H1 (cell line): ENCODE measurements at regions not wholly inside any gene's neighbourhood (a gene's known extent, or its start where the extent isn't known, plus 50 kb on each side); places are given as distances from the start of the nearest gene placed in this dataset.
A peak's percentile ranks its signal among the peaks of the same experiment; 100 is the strongest.

Source experiments
- CTCF ChIA-PET: fragments of 300-600 bp; sonication (Branson Sonifier 250); formaldehyde crosslinking; loops from one replicate; lab custom pipeline; 2021; ENCODE audit not compliant: partially characterized antibody; lab: Charles Lee
- POLR2A ChIA-PET: fragments of 300-600 bp; sonication (Branson Sonifier 250); formaldehyde crosslinking; loops from one replicate; lab custom pipeline; 2021; ENCODE audit warnings: inconsistent platforms; ENCODE audit not compliant: partially characterized antibody; lab: Charles Lee
- DNase-seq, 2 experiments: peaks; one replicate each; pipeline versions ENCODE4 v3.0.0 to v3.0.0-alpha.2; 2010 to 2022; ENCODE audit warnings: low spot score in 2 of 2, low read depth in 1 of 2, mixed read lengths in 1 of 2
- FAIRE-seq: peaks from 2 replicates; lab custom pipeline; 2011; peaks lifted over from hg19 to GRCh38; lab: Jason Lieb, UNC
- H2AFZ ChIP-seq: 2 replicates; pipeline ENCODE4 v1.8.1; 2012; ENCODE audit warnings: low read length, inconsistent platforms
- H2AK5ac ChIP-seq: 2 replicates; pipeline ENCODE4 v1.6.1; 2013; ENCODE audit warnings: low read depth, low read length
- H2BK120ac ChIP-seq: replicated peaks from 2 replicates; pipeline ENCODE3; 2013; ENCODE audit warnings: low read depth, low read length, inconsistent platforms
- H2BK12ac ChIP-seq: 2 replicates; pipeline ENCODE4 v1.6.1; 2013; ENCODE audit warnings: low read depth, low read length
- H2BK15ac ChIP-seq: 2 replicates; pipeline ENCODE4 v1.6.1; 2013; ENCODE audit warnings: low read length
- H2BK20ac ChIP-seq: 2 replicates; pipeline ENCODE4 v1.6.1; 2013; ENCODE audit warnings: low read length
- H2BK5ac ChIP-seq: 2 replicates; pipeline ENCODE4 v1.6.1; 2013; ENCODE audit warnings: low read depth, low read length
- H3K14ac ChIP-seq: 2 replicates; pipeline ENCODE4 v1.6.1; 2013; ENCODE audit warnings: inconsistent platforms; ENCODE audit not compliant: insufficient read length
- H3K18ac ChIP-seq: 2 replicates; pipeline ENCODE4 v1.6.1; 2013; ENCODE audit warnings: low read length; ENCODE audit errors: extremely low read depth
- H3K23ac ChIP-seq: 2 replicates; pipeline ENCODE4 v1.6.1; 2013; ENCODE audit warnings: inconsistent platforms; ENCODE audit not compliant: insufficient read length
- H3K23me2 ChIP-seq: 2 replicates; pipeline ENCODE4 v1.6.1; 2013; ENCODE audit warnings: low read depth, low read length
- H3K27ac ChIP-seq: 2 replicates; pipeline ENCODE4 v1.6.1; 2011; ENCODE audit warnings: low read depth, low read length, inconsistent platforms
- H3K27me3 ChIP-seq, 4 experiments: replicated peaks in 1 of 4; 1 replicate in 1 of 4; 2 replicates in 3 of 4; pipeline versions ENCODE4 v1.6.1 to v1.8.1; 2011 to 2013; ENCODE audit warnings: low read length in 3 of 4, mild to moderate bottlenecking in 3 of 4, inconsistent platforms in 2 of 4, mixed read lengths in 2 of 4, moderate library complexity in 1 of 4; ENCODE audit not compliant: control insufficient read depth in 3 of 4, insufficient read depth in 3 of 4; ENCODE audit errors: extremely low read depth in 1 of 4
- H3K36me3 ChIP-seq, 4 experiments: 2 replicates each; pipeline versions ENCODE4 v1.6.1 to v1.8.1; 2011 to 2013; ENCODE audit warnings: mild to moderate bottlenecking in 4 of 4, low read length in 3 of 4, moderate library complexity in 2 of 4, control low read depth in 1 of 4, inconsistent platforms in 1 of 4; ENCODE audit not compliant: insufficient read depth in 4 of 4, control insufficient read depth in 2 of 4
- H3K4ac ChIP-seq: replicated peaks from 2 replicates; pipeline ENCODE3; 2013; ENCODE audit warnings: low read length, low read depth, mixed read lengths, inconsistent platforms; ENCODE audit not compliant: insufficient read length
- H3K4me1 ChIP-seq, 4 experiments: replicated peaks in 1 of 4; 1 replicate in 1 of 4; 2 replicates in 3 of 4; pipeline versions ENCODE4 v1.6.1 to v1.8.1; 2011 to 2013; ENCODE audit warnings: low read length in 3 of 4, inconsistent platforms in 2 of 4, mixed read lengths in 1 of 4; ENCODE audit not compliant: insufficient read depth in 4 of 4, control insufficient read depth in 3 of 4
- H3K4me2 ChIP-seq, 2 experiments: 2 replicates each; pipeline versions ENCODE4 v1.6.1 to v1.8.1; 2011 to 2013; ENCODE audit warnings: low read depth in 2 of 2, low read length in 2 of 2, control low read depth in 1 of 2, inconsistent platforms in 1 of 2, mild to moderate bottlenecking in 1 of 2; ENCODE audit not compliant: insufficient read depth in 1 of 2
- H3K4me3 ChIP-seq, 4 experiments: fragments of 200-600, 300-600 bp in 1 of 4; sonication (generic), shearing (Covaris generic), sonication (Bioruptor Twin) in 1 of 4; 2 replicates each; pipeline versions ENCODE4 v1.5.1 to v1.8.1; 2011 to 2016; ENCODE audit warnings: low read length in 4 of 4, low read depth in 3 of 4, control low read depth in 2 of 4, inconsistent platforms in 2 of 4, mild to moderate bottlenecking in 2 of 4, mixed read lengths in 1 of 4, moderate library complexity in 1 of 4; ENCODE audit not compliant: insufficient read depth in 2 of 4; ENCODE audit errors: extremely low read depth in 1 of 4
- H3K56ac ChIP-seq: replicated peaks from 2 replicates; pipeline ENCODE3; 2013; ENCODE audit warnings: low read depth, mild to moderate bottlenecking, mixed read lengths, low read length, inconsistent platforms; ENCODE audit not compliant: insufficient read length
- H3K79me1 ChIP-seq: 2 replicates; pipeline ENCODE4 v1.6.1; 2013; ENCODE audit warnings: low read depth, low read length, control low read depth
- H3K79me2 ChIP-seq, 2 experiments: 2 replicates each; pipeline versions ENCODE4 v1.6.1 to v1.8.1; 2012 to 2013; ENCODE audit warnings: low read length in 2 of 2, mild to moderate bottlenecking in 2 of 2, inconsistent platforms in 1 of 2; ENCODE audit not compliant: insufficient read depth in 2 of 2, control insufficient read depth in 1 of 2
- H3K9ac ChIP-seq, 4 experiments: replicated peaks in 1 of 4; 1 replicate in 1 of 4; 2 replicates in 3 of 4; pipeline versions ENCODE4 v1.6.1 to v1.8.1; 2011 to 2013; ENCODE audit warnings: low read depth in 3 of 4, low read length in 3 of 4, control low read depth in 2 of 4, mild to moderate bottlenecking in 2 of 4, moderate library complexity in 2 of 4, inconsistent platforms in 1 of 4; ENCODE audit errors: extremely low read depth in 1 of 4
- H3K9me3 ChIP-seq, 2 experiments: 2 replicates each; pipeline versions ENCODE4 v1.6.1 to v1.8.1; 2012 to 2013; ENCODE audit warnings: mild to moderate bottlenecking in 2 of 2, moderate library complexity in 2 of 2, control low read depth in 1 of 2, inconsistent platforms in 1 of 2, low read depth in 1 of 2, low read length in 1 of 2, mixed read lengths in 1 of 2; ENCODE audit not compliant: insufficient read depth in 2 of 2
- H4K20me1 ChIP-seq, 2 experiments: replicated peaks in 1 of 2; 2 replicates each; pipeline versions ENCODE3 to v1.8.1; 2011 to 2013; ENCODE audit warnings: inconsistent platforms in 2 of 2, low read length in 2 of 2, mild to moderate bottlenecking in 1 of 2; ENCODE audit not compliant: insufficient read depth in 2 of 2, control insufficient read depth in 1 of 2
- H4K5ac ChIP-seq: 2 replicates; pipeline ENCODE4 v1.6.1; 2013; ENCODE audit warnings: low read length, low read depth, mixed read lengths, inconsistent platforms; ENCODE audit not compliant: insufficient read length
- H4K8ac ChIP-seq: 2 replicates; pipeline ENCODE4 v1.8.0; 2013; ENCODE audit warnings: mild to moderate bottlenecking, moderate library complexity, low read length, inconsistent platforms; ENCODE audit not compliant: insufficient read depth; ENCODE audit errors: extremely low read depth
- H4K91ac ChIP-seq: replicated peaks from 2 replicates; pipeline ENCODE3; 2013; ENCODE audit warnings: low read length, mixed read lengths, inconsistent platforms; ENCODE audit not compliant: insufficient read length
- NANOG ChIP-seq: IDR thresholded peaks from 2 replicates; pipeline ENCODE4 v1.6.1; 2011; ENCODE audit warnings: low read length, low read depth, mild to moderate bottlenecking, inconsistent platforms; ENCODE audit not compliant: insufficient read depth, poor library complexity, severe bottlenecking
- RAD21 ChIP-seq, 2 experiments: IDR thresholded peaks in 1 of 2; conservative IDR thresholded peaks in 1 of 2; 2 replicates each; pipeline ENCODE4 v1.6.1; 2011; ENCODE audit warnings: low read depth in 2 of 2, low read length in 2 of 2, improper control_type of control experiment in 1 of 2, inconsistent platforms in 1 of 2, mild to moderate bottlenecking in 1 of 2, moderate library complexity in 1 of 2
- WGBS, 2 experiments: shearing (Covaris generic) in 1 of 2; methylation state at CpG; one replicate each; pipeline versions ENCODE4 v1.1.6 to v1.1.7; 2013 to 2015; ENCODE audit warnings: low lambda C conversion rate in 2 of 2, mixed read lengths in 2 of 2, inconsistent platforms in 1 of 2, low coverage in 1 of 2, missing lambda C conversion rate in 1 of 2; ENCODE audit not compliant: insufficient replicate concordance in 2 of 2, insufficient coverage in 1 of 2, insufficient read length in 1 of 2; ENCODE audit errors: extremely low coverage in 1 of 2, missing lambda C conversion rate in 1 of 2; 5-methylcytosine and 5-hydroxymethylcytosine counted together

GRCh38 chr5:139739150-139739974, 56.2 kb upstream of the PSD2 start:
- TF ChIP-seq NANOG: no peak
- TF ChIP-seq RAD21 (IDR thresholded peaks at IDR 0.05 in 1 of 2, conservative IDR thresholded peaks at IDR 0.05 in 1 of 2; ENCODE audit: low read depth in 2 of 2, low read length in 2 of 2): no peak
- peak overlapping the region; percentile 97 for H3K4ac ChIP-seq
- no peaks in the 10 kb centered on the region for H3K9me3 ChIP-seq
- H3K4me3 ChIP-seq: no peak overlapping the region
- H3K27me3 ChIP-seq: peaks cover 0 to 7% (median 2%) of the 10 kb centered on the region in 4 experiments; a peak in 3 of 7 replicates
- H2BK12ac ChIP-seq: peak overlapping the region; percentile 60; the same call in 1 of the 2 replicates
- H3K23ac ChIP-seq: no peak overlapping the region
- peak overlapping the region; percentile 94 for H4K91ac ChIP-seq
- H3K18ac ChIP-seq: peak overlapping the region; percentile 51; the same call in 1 of the 2 replicates
- no peaks in the 10 kb centered on the region for H3K36me3 ChIP-seq
- no peak overlapping the region for H3K4me2 ChIP-seq
- POLR2A ChIA-PET: interaction anchor here (1.2 to 2.5 kb wide), 4 partner anchors 9 to 49 kb away, joined by 5 to 9 read pairs (median 6); no protein-coding TSS in a partner anchor
- no peaks in the 10 kb centered on the region for H4K20me1 ChIP-seq
- H4K8ac ChIP-seq: peak overlapping the region; percentile 12; the same call in 1 of the 2 replicates
- FAIRE-seq (no peak), DNase-seq (no peak)
- H2BK15ac ChIP-seq: no peak overlapping the region
- WGBS, 2 experiments: 66% methylated on average over 4 of the region's 4 CpGs; no CpG with 5 or more reads in 1 of the 2 experiments
- peak overlapping the region; percentile 98 for H2BK120ac ChIP-seq
- H3K23me2 ChIP-seq: peaks cover 3% of the 10 kb centered on the region; the same call in 1 of the 2 replicates
- H3K56ac ChIP-seq: no peak overlapping the region
- H3K14ac ChIP-seq: no peak overlapping the region
- peak overlapping the region; percentile 24; the same call in 1 of the 2 replicates for H2BK20ac ChIP-seq
- no peak overlapping the region for H2AFZ ChIP-seq
- no peak overlapping the region for H4K5ac ChIP-seq
- no peaks in the 10 kb centered on the region for H3K79me1 ChIP-seq
- H3K4me1 ChIP-seq: peaks cover 0 to 24% (median 16%) of the 10 kb centered on the region in 4 experiments; a peak in 6 of 7 replicates
- H3K27ac ChIP-seq: no peak overlapping the region
- no peak overlapping the region for H3K9ac ChIP-seq
- H2AK5ac ChIP-seq: peak overlapping the region; percentile 87; the same call in 1 of the 2 replicates
- CTCF ChIA-PET: interaction anchor here (1.0 to 5.0 kb wide), 12 partner anchors 10 to 124 kb away, joined by 3 to 39 read pairs (median 4); no protein-coding TSS in a partner anchor
- no peaks in the 10 kb centered on the region for H3K79me2 ChIP-seq
- H2BK5ac ChIP-seq: peak overlapping the region; percentile 60; the same call in 1 of the 2 replicates
